ENCODE measurements at regions not wholly inside any gene's neighbourhood (a gene's known extent, or its start where the extent isn't known, plus 50 kb on each side); places are given as distances from the start of the nearest gene placed in this dataset.

- no peak for ATAC-seq
Measured at GRCh38 chr12:115319446-115320040, 635.6 kb upstream of the TBX3 start.

GRCh38 chr12:115313929-115314328 is 630.0 kb upstream of the TBX3 start:
- Histone ChIP-seq H3K4me1 (no peaks in the 10 kb centered on the region), H3K9me3 (no peaks in the 10 kb centered on the region), H3K27me3 (ENCODE audit: insufficient read depth in 3 of 3, low read length in 2 of 3) (no peaks in the 10 kb centered on the region), H3K27ac (no peak overlapping the region), H3K4me3 (no peak overlapping the region), H3K36me3 (ENCODE audit: insufficient read depth in 1 of 2, low read depth in 1 of 2) (no peaks in the 10 kb centered on the region)
- ATAC-seq (no peak), DNase-seq (no peak)
- no peak for TF ChIP-seq CTCF (IDR thresholded peaks at IDR 0.05)
- intact Hi-C loops (cut with DNase I) = no loop called here
- 32 to 50% (median 33%) methylated on average over 2 of the region's 2 CpGs for WGBS, 3 donors

More at GRCh38 chr12:115319446-115320040, 635.6 kb upstream of the TBX3 start:
- WGBS, 3 donors = 94 to 96% (median 94%) methylated on average over 8 of the region's 8 CpGs
- DNase-seq = no peak
- Histone ChIP-seq H3K4me1 (no peaks in the 10 kb centered on the region), H3K27me3 (ENCODE audit: insufficient read depth in 3 of 3, low read length in 2 of 3) (no peaks in the 10 kb centered on the region), H3K9me3 (no peaks in the 10 kb centered on the region), H3K27ac (no peak overlapping the region), H3K36me3 (ENCODE audit: insufficient read depth in 1 of 2, low read depth in 1 of 2) (no peaks in the 10 kb centered on the region), H3K4me3 (no peak overlapping the region)
- intact Hi-C loops (cut with DNase I) = no loop called here
- no peak for TF ChIP-seq CTCF (IDR thresholded peaks at IDR 0.05)

- no peak overlapping the region for H3K4me3 ChIP-seq
- no peaks in the 10 kb centered on the region for H3K9me3 ChIP-seq
- no peak for DNase-seq
- H3K27me3 ChIP-seq (ENCODE audit: insufficient read depth in 3 of 3, low read length in 2 of 3) = no peaks in the 10 kb centered on the region
- WGBS, 3 donors = 86 to 90% (median 89%) methylated on average over 3 of the region's 3 CpGs
- intact Hi-C loops (cut with DNase I) = no loop called here
- no peaks in the 10 kb centered on the region for H3K4me1 ChIP-seq
- no peak overlapping the region for H3K27ac ChIP-seq
- no peak for TF ChIP-seq CTCF (IDR thresholded peaks at IDR 0.05)
- no peak for ATAC-seq
- no peaks in the 10 kb centered on the region for H3K36me3 ChIP-seq (ENCODE audit: insufficient read depth in 1 of 2, low read depth in 1 of 2)
Measured at GRCh38 chr12:115312901-115313300, 628.9 kb upstream of the TBX3 start.

GRCh38 chr12:115311875-115312274 is 627.9 kb upstream of the TBX3 start:
- no peak for TF ChIP-seq CTCF (IDR thresholded peaks at IDR 0.05)
- intact Hi-C loops (cut with DNase I) = no loop called here
- 80 to 92% (median 84%) methylated on average over 4 of the region's 4 CpGs for WGBS, 3 donors

GRCh38 chr12:115308918-115309317 is 624.9 kb upstream of the TBX3 start:
- H3K9me3 ChIP-seq = no peaks in the 10 kb centered on the region
- no peaks in the 10 kb centered on the region for H3K36me3 ChIP-seq (ENCODE audit: insufficient read depth in 1 of 2, low read depth in 1 of 2)
- WGBS, 3 donors = 83 to 92% (median 89%) methylated on average over 1 of the region's 1 CpG
- no peaks in the 10 kb centered on the region for H3K27me3 ChIP-seq (ENCODE audit: insufficient read depth in 3 of 3, low read length in 2 of 3)
- ATAC-seq = peak in 1 of 4 donors; percentile 48
- no peak for DNase-seq
- H3K4me3 ChIP-seq = no peak overlapping the region
- TF ChIP-seq CTCF (IDR thresholded peaks at IDR 0.05) = no peak
- H3K27ac ChIP-seq = no peak overlapping the region
- no peaks in the 10 kb centered on the region for H3K4me1 ChIP-seq
- intact Hi-C loops (cut with DNase I) = no loop called here

More at GRCh38 chr12:115311875-115312274, 627.9 kb upstream of the TBX3 start:
- no peaks in the 10 kb centered on the region for H3K9me3 ChIP-seq
- H3K36me3 ChIP-seq (ENCODE audit: insufficient read depth in 1 of 2, low read depth in 1 of 2) = no peaks in the 10 kb centered on the region
- DNase-seq (no peak), ATAC-seq (no peak)
- no peak overlapping the region for H3K27ac ChIP-seq
- no peaks in the 10 kb centered on the region for H3K27me3 ChIP-seq (ENCODE audit: insufficient read depth in 3 of 3, low read length in 2 of 3)
- H3K4me1 ChIP-seq = no peaks in the 10 kb centered on the region
- H3K4me3 ChIP-seq = no peak overlapping the region

Data from psoas muscle (tissue), 7 donors.